SH-SY5Y (cell line): ENCODE measurements at regions not wholly inside any gene's neighbourhood (a gene's known extent, or its start where the extent isn't known, plus 50 kb on each side); places are given as distances from the start of the nearest gene placed in this dataset.

Experiments
- GATA2 ChIP-seq: IDR thresholded peaks from 2 replicates; pipeline ENCODE4 v1.6.1; 2011; ENCODE audit warnings: mild to moderate bottlenecking, low read depth, low read length
- GATA3 ChIP-seq: IDR thresholded peaks from 2 replicates; pipeline ENCODE4 v1.6.1; 2011; ENCODE audit warnings: low read depth, mild to moderate bottlenecking, low read length, moderate library complexity

GRCh38 chr3:64464955-64465354 is 222.8 kb downstream of the ADAMTS9 start:
- TF ChIP-seq GATA3 (no peak), GATA2 (no peak)

GRCh38 chr3:64463981-64464380 is 223.8 kb downstream of the ADAMTS9 start:
- TF ChIP-seq GATA2 (no peak), GATA3 (no peak)

GRCh38 chr3:64462203-64462602 is 225.6 kb downstream of the ADAMTS9 start:
- TF ChIP-seq GATA3 = no peak
- no peak for TF ChIP-seq GATA2

GRCh38 chr3:64460877-64461276 is 226.9 kb downstream of the ADAMTS9 start:
- no peak for TF ChIP-seq GATA2

GRCh38 chr3:64460141-64460730 is 227.6 kb downstream of the ADAMTS9 start:
- TF ChIP-seq GATA2 (no peak), GATA3 (no peak)

- TF ChIP-seq GATA3 (no peak), GATA2 (no peak)
Measured at GRCh38 chr3:64459711-64460110, 228.1 kb downstream of the ADAMTS9 start.

- TF ChIP-seq GATA2 (no peak), GATA3 (no peak)
Measured at GRCh38 chr3:64457811-64458210, 230.0 kb downstream of the ADAMTS9 start.

- TF ChIP-seq GATA2 = no peak
- TF ChIP-seq GATA3 = no peak
Measured at GRCh38 chr3:64456674-64457073, 231.1 kb downstream of the ADAMTS9 start.

- no peak for TF ChIP-seq GATA3
- no peak for TF ChIP-seq GATA2
Measured at GRCh38 chr3:64455351-64455750, 230.1 kb upstream of the PRICKLE2 start.

GRCh38 chr3:64454768-64455167 is 229.5 kb upstream of the PRICKLE2 start:
- no peak for TF ChIP-seq GATA2

- TF ChIP-seq GATA2 (no peak), GATA3 (no peak)
Measured at GRCh38 chr3:64454179-64454578, 228.9 kb upstream of the PRICKLE2 start.

- TF ChIP-seq GATA2 (no peak), GATA3 (no peak)
Measured at GRCh38 chr3:64451283-64452012, 226.2 kb upstream of the PRICKLE2 start.

GRCh38 chr3:64450396-64450956 is 225.2 kb upstream of the PRICKLE2 start:
- TF ChIP-seq GATA2 (no peak), GATA3 (no peak)

- TF ChIP-seq GATA2 (no peak), GATA3 (no peak)
Measured at GRCh38 chr3:64449026-64449425, 223.8 kb upstream of the PRICKLE2 start.

GRCh38 chr3:64445944-64446300 is 220.7 kb upstream of the PRICKLE2 start:
- TF ChIP-seq GATA3 (no peak), GATA2 (no peak)
